ENCODE measurements at regions not wholly inside any gene's neighbourhood (a gene's known extent, or its start where the extent isn't known, plus 50 kb on each side); places are given as distances from the start of the nearest gene placed in this dataset.
"Not testable (repeated sequence)": the region's sequence is repeated elsewhere in the genome, so short reads cannot be mapped to it uniquely, and the experiment has no call there.

DNA sequence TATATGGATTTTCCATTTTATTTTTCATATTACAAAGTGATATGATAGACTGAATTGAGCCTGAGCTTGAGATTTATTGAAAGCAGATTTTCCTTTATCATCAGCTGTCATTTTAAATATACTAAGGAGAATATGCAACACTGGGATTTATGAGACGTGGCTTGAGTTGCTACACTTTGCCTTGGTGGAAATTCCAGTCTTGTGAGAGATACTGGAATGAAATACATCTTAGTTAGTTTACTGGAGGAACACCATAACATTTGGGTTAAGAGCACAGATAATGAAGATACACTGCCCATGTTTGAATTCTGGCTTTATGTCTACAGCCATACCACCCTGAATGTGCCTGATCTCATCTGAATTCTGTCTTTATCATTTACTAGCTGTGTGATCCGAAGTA is 86.5 kb upstream of the IFNGR1 start:
- no peak for DNase-seq

- no peak for DNase-seq
Measured at GRCh38 chr6:137304020-137304780, 85.0 kb upstream of the IFNGR1 start.

DNA sequence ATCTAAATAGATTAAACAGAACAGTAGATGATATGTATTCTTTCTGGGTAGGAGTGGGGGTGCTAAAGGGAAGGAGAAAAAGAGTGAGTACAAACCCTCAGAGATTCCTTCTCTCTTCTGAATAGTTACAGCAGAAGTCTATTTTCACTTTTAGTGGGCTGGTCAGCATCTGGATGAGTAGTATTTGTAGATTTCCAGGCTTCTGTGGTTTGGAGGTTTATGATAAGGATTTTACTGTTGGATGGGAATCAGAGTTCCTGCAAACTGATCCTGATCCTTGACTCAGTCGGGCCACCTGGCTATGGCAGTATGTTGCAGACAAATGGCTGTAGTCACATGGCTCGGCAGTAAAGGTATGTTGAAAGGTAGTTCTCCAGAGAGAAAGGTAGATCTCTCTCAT is 84.3 kb upstream of the IFNGR1 start:
- no peak for DNase-seq

- DNase-seq: no peak
Measured at GRCh38 chr6:137299681-137300080, 80.5 kb upstream of the IFNGR1 start.

- no peak for DNase-seq
Measured at GRCh38 chr6:137297887-137298286, 78.7 kb upstream of the IFNGR1 start.

- not testable (repeated sequence) for DNase-seq
Measured at GRCh38 chr6:137292326-137292725, 73.1 kb upstream of the IFNGR1 start.

GRCh38 chr6:137291441-137291840 is 72.3 kb upstream of the IFNGR1 start:
- no peak for DNase-seq

GRCh38 chr6:137290601-137291261 is 71.5 kb upstream of the IFNGR1 start:
- no peak for DNase-seq

GRCh38 chr6:137286916-137287315 is 67.7 kb upstream of the IFNGR1 start:
- no peak for DNase-seq

DNA sequence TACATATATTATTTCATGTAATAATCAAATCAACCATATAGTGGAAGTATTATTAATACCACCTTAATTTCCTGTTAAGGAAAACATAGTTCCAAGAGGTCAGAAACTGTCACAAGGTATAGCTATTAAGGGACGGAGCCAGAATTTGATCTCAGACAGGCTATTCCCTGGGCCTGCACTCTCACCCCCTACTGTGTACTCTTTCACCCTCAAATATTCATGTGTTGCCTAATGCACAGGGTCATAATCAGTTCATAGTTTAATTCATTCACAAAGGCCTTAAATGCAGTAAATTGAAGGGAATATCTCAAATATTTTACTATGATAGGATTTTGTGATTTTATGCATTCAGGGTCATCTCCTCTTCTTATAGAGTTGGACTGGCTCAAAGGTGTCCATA is 67.2 kb upstream of the IFNGR1 start:
- no peak for DNase-seq

GRCh38 chr6:137284811-137285110 is 65.6 kb upstream of the IFNGR1 start:
- no peak for DNase-seq

- DNase-seq: no peak
Measured at GRCh38 chr6:137283940-137284810, 65.0 kb upstream of the IFNGR1 start.

- DNase-seq: no peak
Measured at GRCh38 chr6:137283080-137283479, 63.9 kb upstream of the IFNGR1 start.

DNA sequence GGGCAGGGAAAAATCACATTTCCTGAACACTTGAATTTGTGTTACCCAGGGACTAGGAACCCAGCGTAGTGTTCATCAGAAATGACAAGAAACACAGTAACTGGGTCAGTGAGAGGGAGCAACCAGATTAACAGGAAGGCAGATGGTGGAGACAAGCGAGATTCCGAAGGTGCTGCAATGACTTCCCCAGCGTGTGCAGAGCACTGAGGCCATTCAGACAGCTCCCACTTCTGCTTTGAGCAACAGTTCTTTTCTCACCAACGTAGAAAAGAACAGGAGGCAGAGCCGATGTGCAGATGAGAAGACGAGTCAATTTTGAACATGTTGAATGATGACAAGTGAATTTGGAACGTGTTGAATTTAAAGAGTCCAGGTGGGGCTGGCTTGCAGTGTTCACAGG is 63.1 kb upstream of the IFNGR1 start:
- no peak for DNase-seq

GRCh38 chr6:137279279-137279678 is 60.1 kb upstream of the IFNGR1 start:
- not testable (repeated sequence) for DNase-seq

GRCh38 chr6:137277971-137278637 is 58.9 kb upstream of the IFNGR1 start:
- no peak for DNase-seq

DNA sequence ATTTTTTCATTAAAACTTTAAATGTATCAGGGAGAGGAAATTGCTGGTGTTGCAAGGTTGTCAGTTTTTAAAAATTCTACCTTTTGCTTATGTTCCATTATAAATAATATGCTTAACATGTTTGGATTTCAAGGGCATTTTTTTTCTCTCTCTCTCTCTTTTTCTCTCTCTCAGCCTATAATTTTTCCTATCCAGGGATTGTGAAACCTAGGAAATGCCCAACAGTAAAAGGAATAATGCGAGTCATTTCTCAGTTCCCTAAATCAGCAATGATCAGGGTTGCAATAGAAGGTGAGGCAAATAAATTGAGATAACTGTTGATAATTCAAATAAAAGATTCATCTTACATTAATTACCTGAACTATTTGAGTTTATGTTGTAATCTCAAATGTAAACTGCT is 53.2 kb upstream of the IFNGR1 start:
- no peak for DNase-seq

GRCh38 chr6:137271245-137272183 is 52.3 kb upstream of the IFNGR1 start:
- no peak for DNase-seq

GRCh38 chr6:137269803-137270202 is 50.6 kb upstream of the IFNGR1 start:
- no peak for DNase-seq

- no peak for DNase-seq
Measured at GRCh38 chr6:137269347-137269746, 50.2 kb upstream of the IFNGR1 start.
